Glomerular endothelial cell (primary cell): ENCODE measurements at regions not wholly inside any gene's neighbourhood (a gene's known extent, or its start where the extent isn't known, plus 50 kb on each side); places are given as distances from the start of the nearest gene placed in this dataset.
"Not testable (repeated sequence)": the region's sequence is repeated elsewhere in the genome, so short reads cannot be mapped to it uniquely, and the experiment has no call there.

Source experiments
- DNase-seq: peaks from one replicate; pipeline ENCODE4 v3.0.0-alpha.2; 2011; ENCODE audit warnings: low read depth, low spot score; ENCODE audit errors: extremely low read depth

DNA sequence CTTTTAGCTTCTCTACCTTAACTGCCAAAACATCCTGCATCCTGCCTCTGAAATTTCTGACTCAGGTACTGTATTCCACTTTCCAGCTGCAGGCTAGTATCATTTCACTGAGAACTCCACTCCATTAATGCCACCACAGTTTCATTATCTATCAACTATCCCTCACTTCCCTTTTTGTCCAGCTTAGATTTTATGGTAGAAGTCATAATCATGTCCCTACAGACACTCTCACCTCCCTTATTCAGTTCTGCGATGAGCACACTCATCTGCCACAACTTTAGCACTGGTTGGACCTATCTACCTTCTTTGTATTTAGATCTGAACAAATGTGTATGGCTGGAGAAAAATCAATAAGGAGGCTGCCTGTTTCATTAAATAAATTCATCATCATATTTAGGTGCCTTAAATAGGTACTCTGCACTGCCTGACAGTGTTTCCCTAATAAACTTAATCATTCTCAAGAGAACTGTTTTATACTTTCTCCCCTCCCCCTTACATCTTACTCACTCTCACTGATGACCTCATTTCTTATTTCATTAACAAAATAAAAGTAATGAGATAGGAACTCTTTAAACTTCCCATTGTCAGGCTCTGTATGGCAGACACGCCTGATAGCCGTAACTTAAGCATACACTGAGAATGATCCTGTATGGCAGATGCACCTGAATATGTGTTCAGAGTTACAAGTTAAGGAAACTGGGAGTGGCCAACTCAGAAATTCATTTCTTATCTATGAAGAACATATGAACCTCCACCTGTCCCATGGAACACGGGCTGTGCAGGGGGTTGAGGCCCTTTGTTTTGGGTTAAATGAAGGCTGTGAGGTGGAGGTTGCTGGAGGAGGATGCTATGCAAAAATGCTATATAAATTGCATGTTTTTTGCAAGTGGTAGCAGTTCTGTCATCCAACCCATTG, 95.3 kb upstream of the MAN1A1 start:
- DNase-seq, result no peak

DNA sequence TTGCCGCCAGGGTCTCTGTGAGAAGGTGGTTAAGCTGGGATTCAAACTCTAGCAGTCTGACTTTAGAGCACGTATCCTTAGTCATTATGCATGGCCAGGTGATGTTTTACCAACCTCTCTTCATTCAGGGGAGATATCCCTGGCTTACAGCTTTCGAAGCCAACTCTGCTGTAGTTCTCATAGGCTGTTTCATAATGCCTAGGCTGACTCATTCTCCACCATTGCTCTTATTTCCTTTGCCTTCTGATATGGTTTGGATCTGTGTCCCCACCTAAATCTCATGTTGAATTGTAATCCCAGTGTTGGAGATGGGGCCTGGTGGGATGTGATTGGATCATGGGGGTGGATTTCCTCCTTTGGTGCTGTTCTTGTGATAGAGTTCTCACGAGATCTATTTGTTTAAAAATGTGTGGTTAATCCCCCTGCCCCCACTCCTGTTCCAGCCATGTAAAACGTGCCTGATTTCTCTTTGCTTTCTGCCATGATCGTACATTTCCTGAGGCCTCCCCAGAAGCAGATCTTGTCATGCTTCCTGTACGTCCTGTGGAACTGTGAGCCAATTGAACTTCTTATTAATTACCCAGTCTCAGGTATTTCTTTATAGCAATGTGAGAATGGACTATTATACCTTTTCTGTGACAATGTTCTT, 94.6 kb upstream of the MAN1A1 start:
- no peak for DNase-seq

DNA sequence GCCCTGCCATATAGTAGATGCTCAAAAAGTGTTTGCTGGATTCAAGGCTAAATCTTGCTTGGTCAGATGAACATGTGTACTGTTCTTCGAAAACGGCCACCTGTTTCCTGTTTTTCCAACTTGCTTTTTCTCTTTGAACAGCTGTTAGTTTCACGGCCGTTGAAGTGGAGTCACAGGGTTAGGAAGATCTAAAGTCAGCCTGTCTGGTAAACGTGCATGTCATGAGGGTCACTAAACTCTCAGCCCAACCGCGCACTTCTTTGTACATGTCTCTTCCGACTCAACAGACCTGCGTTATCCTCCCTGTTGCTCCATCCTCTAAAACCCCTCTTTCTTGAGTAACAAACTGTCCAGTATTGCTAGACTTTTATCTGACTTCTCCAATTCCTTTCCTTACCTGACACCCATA, 93.2 kb upstream of the MAN1A1 start:
- DNase-seq, result no peak

DNA sequence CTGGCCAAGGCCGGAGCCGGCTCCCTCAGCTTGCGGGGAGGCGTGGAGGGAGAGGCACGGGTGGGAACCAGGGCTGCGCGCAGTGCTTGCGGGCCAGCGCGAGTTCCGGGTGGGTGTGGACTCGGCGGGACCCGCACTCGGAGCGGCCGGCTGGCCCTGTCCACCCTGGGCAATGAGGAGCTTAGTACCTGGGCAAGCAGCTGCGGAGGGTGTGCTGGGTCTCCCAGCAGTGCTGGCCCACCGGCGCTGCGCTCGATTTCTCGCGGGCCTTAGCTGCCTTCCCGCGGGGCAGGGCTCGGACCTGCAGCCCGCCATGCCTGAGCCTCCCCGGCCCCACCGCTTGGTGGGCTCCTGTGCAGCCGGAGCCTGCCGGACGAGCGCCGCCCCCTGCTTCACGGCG, 91.4 kb upstream of the MAN1A1 start:
- no peak for DNase-seq

DNA sequence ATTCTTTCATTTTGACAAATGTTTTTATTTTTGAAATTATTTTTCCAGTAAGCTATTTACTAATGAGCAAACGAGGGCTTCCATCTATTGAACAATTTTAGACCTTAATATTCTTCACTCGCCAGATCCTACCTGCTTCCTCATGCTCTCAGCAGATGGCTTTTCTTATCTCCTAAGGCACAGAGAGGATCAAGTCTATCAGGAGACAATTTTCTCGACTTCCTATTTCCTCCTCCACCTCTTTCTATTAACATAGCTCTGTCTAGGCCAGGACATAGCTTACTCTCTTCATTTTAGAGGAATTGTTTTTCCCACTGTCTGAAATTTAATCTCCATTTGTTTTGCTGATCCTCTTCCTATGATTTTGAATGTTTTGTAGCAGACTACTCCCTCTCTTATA, 87.0 kb upstream of the MAN1A1 start:
- DNase-seq, result no peak

DNA sequence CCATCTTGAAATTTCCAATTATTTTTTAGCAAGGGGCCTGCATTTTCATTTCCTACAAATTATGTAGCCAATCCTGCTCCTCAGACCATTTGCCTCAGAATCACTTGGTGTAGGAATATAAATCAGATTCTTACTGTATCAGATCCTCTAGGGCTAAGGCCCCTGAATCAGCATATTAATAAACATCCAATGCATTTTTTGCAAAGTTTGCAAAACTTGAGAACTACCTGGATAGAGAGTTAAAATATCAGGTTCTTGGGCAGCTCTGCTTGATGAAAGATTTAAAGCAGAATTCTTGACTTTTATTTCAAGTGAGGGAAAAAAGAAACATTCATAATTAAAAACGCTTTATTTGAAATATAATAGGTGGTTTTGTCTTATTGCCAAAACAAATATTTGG, 82.2 kb upstream of the MAN1A1 start:
- DNase-seq, result no peak

DNA sequence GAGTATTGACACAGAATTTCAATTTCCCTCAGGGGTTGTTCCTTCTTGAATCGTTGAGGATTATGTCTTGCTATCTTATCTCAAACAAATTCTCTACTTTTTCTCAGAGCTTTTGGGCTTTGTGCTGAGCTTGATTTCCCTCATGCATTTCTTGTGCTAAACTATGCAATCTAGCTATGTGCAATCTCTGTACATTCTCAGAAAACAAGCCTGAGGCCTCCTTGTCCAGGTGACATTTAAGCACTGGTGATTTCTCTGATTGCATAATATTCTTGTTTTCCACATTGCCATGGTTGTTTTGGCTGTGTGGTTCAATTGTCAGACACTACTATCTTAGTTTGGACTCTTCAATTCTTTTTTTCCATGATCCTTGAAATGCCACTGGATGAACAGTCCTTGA, 81.2 kb upstream of the MAN1A1 start:
- no peak for DNase-seq

DNA sequence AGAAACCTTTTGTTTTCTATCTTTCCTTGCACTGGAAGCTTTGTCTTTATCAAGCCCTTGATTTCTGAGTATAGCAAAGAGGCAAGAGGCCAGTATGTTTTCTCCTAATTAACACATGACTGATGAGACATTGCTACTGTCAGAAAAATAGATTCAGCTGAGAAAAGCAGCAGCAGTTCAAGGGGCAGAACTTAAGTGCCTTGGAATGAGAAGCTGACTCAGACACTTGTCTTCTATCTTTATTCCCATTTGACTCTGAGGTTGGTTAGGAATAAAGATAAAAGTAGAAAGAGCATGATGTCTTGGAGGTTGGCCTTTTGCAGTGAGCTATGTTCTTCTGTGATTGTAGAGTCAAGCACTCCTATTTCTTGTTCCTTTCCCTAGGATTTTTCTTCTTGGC, 79.1 kb upstream of the MAN1A1 start:
- no peak for DNase-seq

DNA sequence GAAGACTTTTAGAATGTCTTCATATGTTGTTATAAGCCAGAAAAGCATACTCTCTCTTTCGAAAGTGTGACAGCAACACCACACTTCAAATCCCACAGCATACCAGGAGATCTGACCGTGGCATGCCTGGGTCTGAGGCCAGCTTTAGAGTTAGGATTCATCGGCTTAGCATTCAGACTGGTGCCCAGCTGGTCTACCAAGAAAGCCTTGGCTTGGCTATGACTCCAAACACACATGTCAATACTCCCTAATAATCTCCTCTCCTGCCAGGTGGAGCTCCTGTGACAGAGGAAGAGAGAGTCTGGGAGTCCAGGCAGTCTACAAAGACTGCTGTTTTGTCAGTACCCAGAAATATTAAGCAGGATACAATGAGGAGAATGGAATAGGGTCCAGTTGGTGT, 77.1 kb upstream of the MAN1A1 start:
- no peak for DNase-seq

DNA sequence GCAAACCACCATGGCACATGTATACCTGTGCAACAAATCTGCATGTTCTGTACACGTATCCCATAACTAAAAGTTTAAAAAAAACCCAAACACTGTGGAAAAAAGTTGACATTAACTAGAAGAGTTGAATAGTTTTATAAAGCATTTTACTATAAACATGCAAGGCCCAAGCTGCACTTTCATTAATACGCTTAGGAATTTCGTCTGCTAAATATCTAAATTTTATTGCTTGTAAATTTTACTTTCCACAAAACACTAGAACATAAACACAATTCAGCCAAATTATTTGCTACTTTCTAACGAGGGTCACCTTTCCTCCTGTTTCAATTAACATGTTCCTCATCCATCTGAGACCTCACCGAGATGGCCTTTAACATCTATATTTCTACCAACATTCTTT, 74.4 kb upstream of the MAN1A1 start:
- no peak for DNase-seq

DNA sequence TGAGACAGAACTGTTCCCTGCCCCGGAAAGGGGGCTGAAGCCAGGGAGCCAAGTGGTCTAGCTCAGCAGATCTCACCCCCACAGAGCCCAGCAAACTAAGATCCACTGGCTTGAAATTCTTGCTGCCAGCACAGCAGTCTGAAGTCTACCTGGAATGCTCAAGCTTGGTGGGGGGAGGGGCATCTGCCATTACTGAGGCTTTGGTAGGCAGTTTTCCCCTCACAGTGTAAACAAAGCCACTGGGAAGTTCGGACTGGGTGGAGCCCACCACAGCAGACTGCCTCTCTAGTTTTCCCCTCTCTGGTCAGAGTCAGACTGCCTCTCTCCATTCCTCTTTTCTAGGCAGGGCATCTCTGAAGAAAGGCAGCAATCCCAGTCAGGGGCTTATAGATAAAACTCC, 68.5 kb upstream of the MAN1A1 start:
- not testable (repeated sequence) for DNase-seq

DNA sequence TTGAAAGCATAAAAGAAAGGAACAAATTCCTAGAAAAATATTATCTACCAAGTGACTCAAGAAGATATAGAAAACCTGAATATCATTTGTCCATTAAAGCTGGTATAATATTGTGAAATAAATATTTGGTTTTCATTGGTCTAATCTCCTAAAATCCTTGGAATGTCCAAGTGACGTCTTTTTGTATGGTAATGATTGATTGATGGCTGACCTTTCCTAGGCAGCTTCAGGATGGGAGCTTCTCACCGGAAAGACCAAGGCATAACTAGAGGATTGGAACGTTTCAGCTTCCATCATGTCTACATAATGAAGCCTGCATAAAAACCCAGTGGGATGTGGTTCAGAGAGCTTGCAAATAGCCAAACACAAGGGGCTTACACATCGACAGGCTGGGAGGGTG, 57.6 kb upstream of the MAN1A1 start:
- DNase-seq, result no peak

DNA sequence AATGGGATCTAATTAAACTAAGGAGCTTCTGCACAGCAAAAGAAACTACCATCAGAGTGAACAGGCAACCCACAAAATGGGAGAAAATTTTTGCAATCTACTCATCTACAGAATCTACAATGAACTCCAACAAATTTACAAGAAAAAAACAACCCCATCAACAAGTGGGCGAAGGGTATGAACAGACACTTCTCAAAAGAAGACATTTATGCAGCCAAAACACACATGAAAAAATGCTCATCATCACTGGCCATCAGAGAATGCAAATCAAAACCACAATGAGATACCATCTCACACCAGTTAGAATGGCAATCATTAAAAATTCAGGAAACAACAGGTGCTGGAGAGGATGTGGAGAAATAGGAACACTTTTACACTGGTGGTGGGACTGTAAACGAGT, 55.6 kb upstream of the MAN1A1 start:
- DNase-seq, result not testable (repeated sequence)
